IgD-negative memory B cell (primary cell): ENCODE measurements at regions not wholly inside any gene's neighbourhood (a gene's known extent, or its start where the extent isn't known, plus 50 kb on each side); places are given as distances from the start of the nearest gene placed in this dataset.
A peak's percentile ranks its signal among the peaks of the same experiment; 100 is the strongest.
"Not testable (repeated sequence)": the region's sequence is repeated elsewhere in the genome, so short reads cannot be mapped to it uniquely, and the experiment has no call there.

Experiments used
- H3K27ac Mint-ChIP-seq, 3 donors: one replicate each; pipeline ENCODE4 v1.8.0; 2020 to 2022; ENCODE audit warnings: mild to moderate bottlenecking in 3 of 3, mixed read lengths in 3 of 3, moderate library complexity in 1 of 3
- H3K27me3 Mint-ChIP-seq: one replicate; pipeline ENCODE4 v1.8.0; 2021; ENCODE audit warnings: mixed read lengths
- H3K36me3 Mint-ChIP-seq: one replicate; pipeline ENCODE4 v1.8.0; 2020; ENCODE audit warnings: mild to moderate bottlenecking, mixed read lengths
- H3K4me1 Mint-ChIP-seq, 3 donors: one replicate each; pipeline ENCODE4 v1.8.0; 2020 to 2022; ENCODE audit warnings: mixed read lengths in 3 of 3, mild to moderate bottlenecking in 1 of 3
- H3K4me3 Mint-ChIP-seq, 4 donors: one replicate each; pipeline ENCODE4 v1.8.0; 2020 to 2022; ENCODE audit warnings: mild to moderate bottlenecking in 4 of 4, mixed read lengths in 4 of 4, moderate library complexity in 3 of 4
- H3K9me3 Mint-ChIP-seq, 3 donors: one replicate each; pipeline ENCODE4 v1.8.0; 2020 to 2021; ENCODE audit warnings: mixed read lengths in 3 of 3, mild to moderate bottlenecking in 1 of 3

DNA sequence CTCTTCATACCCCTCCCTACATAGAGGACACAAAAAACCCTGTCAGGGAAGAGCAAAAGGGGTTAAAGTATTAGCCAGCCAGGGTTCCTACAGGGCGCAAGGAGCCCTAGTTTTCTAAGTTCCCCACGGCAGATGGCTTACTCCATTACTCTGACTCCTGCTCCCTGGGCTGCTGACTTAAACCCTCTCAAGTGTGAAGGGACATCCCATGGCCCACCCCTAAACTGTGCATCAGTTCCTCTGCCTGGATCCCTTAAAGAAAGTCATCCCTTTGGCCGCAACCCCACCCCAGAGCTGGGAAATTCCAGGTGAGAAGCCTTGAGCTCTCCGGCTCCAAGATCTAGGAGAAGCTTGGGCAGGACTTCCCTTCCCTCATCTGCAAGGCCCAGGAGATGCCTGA, 236.0 kb downstream of the TOMM20 start:
- Mint-ChIP-seq H3K27ac (no peak overlapping the region), H3K4me1 (no peaks in the 10 kb centered on the region), H3K36me3 (no peaks in the 10 kb centered on the region), H3K27me3 (peaks cover 1% of the 10 kb centered on the region), H3K4me3 (no peak overlapping the region), H3K9me3 (peaks cover 0 to 3% (median 0%) of the 10 kb centered on the region in 3 donors)

DNA sequence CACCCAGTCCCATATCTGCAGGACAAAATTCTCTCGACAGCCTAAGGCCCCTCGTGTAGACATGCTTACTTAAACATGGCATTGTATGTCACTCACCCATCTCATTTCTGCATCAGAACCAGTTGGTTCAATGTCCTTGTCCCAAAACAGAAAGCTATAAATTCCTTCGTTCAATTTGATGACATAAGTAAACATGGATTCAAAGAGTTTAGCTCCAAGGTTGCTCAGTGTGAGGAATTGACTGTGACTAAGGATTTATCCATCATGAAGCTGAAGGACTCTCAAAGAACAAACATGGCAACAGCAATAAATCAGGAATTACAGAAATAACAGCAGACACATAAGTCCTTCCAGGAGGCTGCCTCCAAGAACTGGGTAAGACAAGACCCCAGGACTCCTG, 237.2 kb downstream of the TOMM20 start:
- Mint-ChIP-seq H3K36me3 (no peaks in the 10 kb centered on the region), H3K4me1 (no peaks in the 10 kb centered on the region), H3K27ac (peak overlapping the region in 1 of 3 donors; percentile 67), H3K4me3 (no peak overlapping the region), H3K9me3 (peaks cover 0 to 3% (median 0%) of the 10 kb centered on the region in 3 donors), H3K27me3 (peaks cover 3% of the 10 kb centered on the region)

DNA sequence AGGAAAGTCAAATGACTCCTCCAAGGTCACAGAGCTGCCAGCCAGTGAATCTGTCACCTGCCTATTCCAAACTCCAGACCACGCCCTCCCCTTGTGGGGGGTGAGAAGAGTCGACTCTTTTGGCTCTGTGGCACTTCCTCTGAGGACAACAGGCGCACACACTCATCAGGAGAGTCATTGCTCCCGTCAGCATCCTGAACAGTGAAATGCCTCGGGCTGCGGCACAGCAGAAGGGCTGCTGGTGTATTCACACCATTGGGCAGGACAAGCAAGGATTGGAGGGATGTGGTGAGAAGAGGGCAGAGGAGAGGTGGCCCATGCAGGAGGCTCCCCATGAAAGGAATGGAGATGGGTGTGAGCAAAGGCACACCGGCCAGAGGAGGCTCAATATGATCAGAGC, 239.0 kb downstream of the TOMM20 start:
- peaks cover 0 to 3% (median 0%) of the 10 kb centered on the region in 3 donors for H3K9me3 Mint-ChIP-seq
- peak overlapping the region in 1 of 4 donors; percentile 5 for H3K4me3 Mint-ChIP-seq
- no peaks in the 10 kb centered on the region for H3K4me1 Mint-ChIP-seq
- no peak overlapping the region for H3K27ac Mint-ChIP-seq
- H3K27me3 Mint-ChIP-seq: peaks cover 3% of the 10 kb centered on the region
- no peaks in the 10 kb centered on the region for H3K36me3 Mint-ChIP-seq

DNA sequence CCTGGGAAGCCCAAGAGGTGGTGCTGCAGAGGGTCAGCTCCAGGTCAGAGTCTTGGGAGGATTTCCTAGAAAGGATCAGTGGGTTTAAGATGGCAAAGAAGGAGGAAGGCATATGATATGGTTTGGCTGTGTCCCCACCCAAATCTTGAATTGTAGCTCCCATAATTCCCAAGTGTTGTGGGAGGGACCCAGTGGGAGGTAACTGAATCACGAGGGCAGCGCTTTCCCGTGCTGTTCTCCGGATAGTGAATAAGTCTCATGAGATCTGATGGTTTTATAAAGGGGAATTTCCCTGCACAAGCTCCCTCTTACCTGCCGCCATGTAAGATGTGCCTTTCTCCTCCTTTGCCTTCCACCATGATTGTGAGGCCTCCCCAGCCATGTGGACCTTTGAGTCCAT, 240.4 kb downstream of the TOMM20 start:
- H3K9me3 Mint-ChIP-seq, H3K4me3 Mint-ChIP-seq, H3K27me3 Mint-ChIP-seq, H3K4me1 Mint-ChIP-seq, H3K36me3 Mint-ChIP-seq, H3K27ac Mint-ChIP-seq: not testable (repeated sequence)

DNA sequence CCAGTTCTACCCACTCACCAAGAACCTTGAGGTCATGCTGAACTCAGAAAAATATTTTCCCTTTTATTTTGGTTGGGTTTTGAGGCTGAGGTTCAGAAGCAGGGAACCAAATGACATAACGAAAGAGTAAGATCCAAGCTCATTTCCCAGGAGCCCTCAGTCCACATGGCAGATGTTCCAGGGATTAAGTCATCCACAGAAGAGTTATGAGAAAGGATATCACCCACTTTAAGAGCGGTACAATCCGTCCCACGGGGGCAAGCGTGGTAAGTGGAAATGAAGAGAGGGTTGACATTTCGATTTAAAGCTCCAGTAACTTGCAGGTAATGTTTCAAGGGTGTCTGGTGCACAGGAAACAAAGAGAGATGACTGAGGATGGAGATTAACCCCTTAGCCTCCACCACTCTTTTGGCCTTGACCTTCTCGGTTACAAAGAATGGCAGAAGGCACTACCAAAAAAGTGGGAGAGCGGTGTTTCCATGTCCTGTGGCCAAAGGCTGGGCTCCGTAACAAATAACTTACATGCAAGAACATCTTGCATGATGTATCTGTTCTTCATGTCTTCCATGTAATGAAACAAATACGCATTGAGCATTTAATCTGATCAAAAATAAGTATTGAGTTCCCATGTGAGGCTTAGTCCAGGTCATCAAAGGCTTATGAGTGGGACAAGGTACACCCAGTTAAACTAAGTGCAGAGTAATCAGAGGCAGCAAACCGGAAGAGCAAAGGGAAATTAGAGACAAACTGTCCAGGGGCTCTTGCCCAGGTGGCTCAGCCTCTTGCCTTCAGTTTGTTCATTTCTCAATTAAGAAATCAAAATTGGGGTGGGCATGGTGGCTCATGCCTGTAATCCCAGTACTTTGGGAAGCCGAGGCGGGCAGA, 241.4 kb downstream of the TOMM20 start:
- peaks cover 4 to 8% (median 5%) of the 10 kb centered on the region in 3 donors for H3K4me1 Mint-ChIP-seq
- peak overlapping the region in 1 of 3 donors; percentile 36 for H3K27ac Mint-ChIP-seq
- H3K4me3 Mint-ChIP-seq: no peak overlapping the region
- peaks cover 0 to 3% (median 1%) of the 10 kb centered on the region in 3 donors for H3K9me3 Mint-ChIP-seq
- peaks cover 2% of the 10 kb centered on the region for H3K36me3 Mint-ChIP-seq
- peaks cover 3% of the 10 kb centered on the region for H3K27me3 Mint-ChIP-seq

DNA sequence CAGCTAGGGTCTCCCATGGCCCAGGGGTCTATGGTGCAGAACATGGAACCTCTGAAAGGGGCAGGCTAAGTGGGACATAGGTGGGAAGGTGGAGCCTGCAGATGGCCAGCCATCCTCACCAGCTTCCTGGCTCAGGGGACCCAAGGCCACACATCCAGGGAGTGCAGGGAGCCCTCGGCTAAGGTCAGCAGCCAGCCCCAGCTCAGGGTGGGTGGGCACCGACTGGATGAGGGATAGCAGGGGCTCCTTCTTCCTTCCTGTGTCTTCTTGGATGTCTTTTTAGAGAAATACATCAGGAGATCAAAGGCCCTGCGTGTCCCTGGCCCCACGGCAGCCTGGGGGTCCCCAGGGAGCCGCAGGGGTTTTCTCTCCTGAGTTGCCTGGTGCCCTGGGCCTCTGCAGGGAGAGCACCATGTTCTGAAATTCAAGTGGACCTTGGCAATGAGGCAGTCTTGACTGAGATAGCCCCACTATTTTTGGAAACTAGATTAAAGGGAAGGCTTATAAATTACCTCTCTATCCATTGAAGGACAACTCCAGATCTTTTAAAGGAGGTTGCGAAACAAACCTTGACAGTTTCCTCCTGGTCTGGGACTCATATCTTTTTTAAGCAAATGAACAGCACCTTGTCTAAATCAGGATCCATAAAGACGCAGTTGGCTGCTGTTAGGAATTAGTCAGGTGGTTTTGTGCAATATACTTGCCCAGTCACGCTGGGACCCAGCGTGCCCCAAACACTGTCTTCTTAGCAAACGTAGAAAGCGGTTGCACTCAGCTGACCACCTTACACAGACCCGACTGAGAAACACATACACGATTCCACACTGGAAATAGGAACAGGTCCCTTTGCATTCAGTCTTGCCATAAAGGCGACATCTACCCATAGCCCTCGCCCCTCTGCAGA, 242.3 kb downstream of the TOMM20 start:
- Mint-ChIP-seq H3K27me3 (peaks cover 3% of the 10 kb centered on the region), H3K9me3 (peaks cover 0 to 3% (median 1%) of the 10 kb centered on the region in 3 donors), H3K27ac (peak overlapping the region in 1 of 3 donors; percentile 36), H3K4me1 (peaks cover 11 to 16% (median 13%) of the 10 kb centered on the region in 3 donors), H3K4me3 (no peak overlapping the region), H3K36me3 (peaks cover 2% of the 10 kb centered on the region)

DNA sequence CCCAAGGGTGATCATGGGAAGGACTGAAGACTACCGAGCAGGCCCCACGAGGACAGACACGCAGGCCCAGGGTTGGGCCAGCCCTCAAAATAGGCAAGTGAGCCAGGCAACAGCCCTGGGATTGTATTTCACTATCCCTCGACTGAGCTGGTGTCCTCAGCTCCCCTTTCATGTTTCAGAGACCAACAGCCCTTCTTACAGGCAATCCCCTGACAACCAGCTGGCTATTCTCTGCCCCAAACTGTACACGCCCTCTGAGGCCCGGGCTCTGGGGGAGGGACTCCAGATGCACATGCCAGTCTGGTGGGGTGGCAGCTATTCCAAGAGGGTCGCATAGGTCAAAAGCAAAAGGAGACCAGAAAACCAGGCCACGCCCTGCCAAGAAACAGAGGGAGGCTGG, 243.0 kb downstream of the TOMM20 start:
- H3K27ac Mint-ChIP-seq: no peak overlapping the region

DNA sequence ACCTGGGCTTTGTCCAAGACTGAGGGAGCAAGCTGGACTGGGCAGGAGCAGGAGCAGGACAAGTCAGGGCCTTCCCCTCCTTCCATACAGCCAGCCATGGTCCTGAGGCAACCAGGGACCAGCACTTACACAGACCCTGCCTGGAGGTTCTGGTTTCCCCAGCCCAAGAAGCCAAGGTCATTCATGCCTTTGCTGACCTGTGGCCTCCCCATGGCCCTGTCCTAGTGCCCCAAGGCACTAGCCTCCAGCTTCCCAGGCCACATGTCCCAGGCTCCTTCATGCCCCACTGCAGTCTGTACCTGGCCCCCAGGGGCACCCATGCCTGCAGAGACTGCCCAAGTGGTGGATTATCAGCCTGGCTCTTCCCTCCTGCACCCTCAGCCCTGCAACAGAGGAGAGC, 243.9 kb downstream of the TOMM20 start:
- Mint-ChIP-seq H3K4me3 (no peak overlapping the region), H3K36me3 (peaks cover 2% of the 10 kb centered on the region), H3K4me1 (peaks cover 14 to 18% (median 17%) of the 10 kb centered on the region in 3 donors), H3K9me3 (peaks cover 0 to 3% (median 1%) of the 10 kb centered on the region in 3 donors), H3K27ac (no peak overlapping the region), H3K27me3 (peaks cover 3% of the 10 kb centered on the region)

More for the DNA sequence above, 243.0 kb downstream of the TOMM20 start:
- H3K27me3 Mint-ChIP-seq: peaks cover 3% of the 10 kb centered on the region
- peaks cover 0 to 3% (median 1%) of the 10 kb centered on the region in 3 donors for H3K9me3 Mint-ChIP-seq
- peaks cover 2% of the 10 kb centered on the region for H3K36me3 Mint-ChIP-seq
- peaks cover 14 to 18% (median 15%) of the 10 kb centered on the region in 3 donors for H3K4me1 Mint-ChIP-seq
- no peak overlapping the region for H3K4me3 Mint-ChIP-seq

DNA sequence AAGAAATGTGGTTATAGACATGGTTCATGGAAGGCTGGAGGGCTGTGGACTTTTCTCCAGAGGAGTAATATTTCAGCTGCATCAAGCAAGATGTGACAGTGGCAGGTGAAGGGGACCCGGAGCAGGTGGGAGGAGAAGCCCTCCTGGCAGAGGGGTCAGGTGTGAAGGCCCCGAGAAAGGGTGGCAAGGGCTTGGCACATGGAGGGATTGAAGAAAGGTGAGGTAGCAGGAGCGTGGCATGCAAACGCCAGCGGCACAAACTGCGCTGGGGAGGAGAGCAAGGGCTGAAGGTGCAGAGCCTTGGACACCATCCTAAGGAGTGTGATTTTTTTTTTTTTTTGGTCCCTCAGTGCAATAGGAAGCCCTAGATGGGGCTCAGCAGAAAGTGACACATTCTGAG, 244.6 kb downstream of the TOMM20 start:
- H3K4me1 Mint-ChIP-seq: peaks cover 18 to 24% (median 22%) of the 10 kb centered on the region in 3 donors
- H3K27me3 Mint-ChIP-seq: peaks cover 3% of the 10 kb centered on the region
- no peak overlapping the region for H3K27ac Mint-ChIP-seq
- H3K36me3 Mint-ChIP-seq: peaks cover 2% of the 10 kb centered on the region
- H3K9me3 Mint-ChIP-seq: peaks cover 0 to 3% (median 1%) of the 10 kb centered on the region in 3 donors
- H3K4me3 Mint-ChIP-seq: no peak overlapping the region

DNA sequence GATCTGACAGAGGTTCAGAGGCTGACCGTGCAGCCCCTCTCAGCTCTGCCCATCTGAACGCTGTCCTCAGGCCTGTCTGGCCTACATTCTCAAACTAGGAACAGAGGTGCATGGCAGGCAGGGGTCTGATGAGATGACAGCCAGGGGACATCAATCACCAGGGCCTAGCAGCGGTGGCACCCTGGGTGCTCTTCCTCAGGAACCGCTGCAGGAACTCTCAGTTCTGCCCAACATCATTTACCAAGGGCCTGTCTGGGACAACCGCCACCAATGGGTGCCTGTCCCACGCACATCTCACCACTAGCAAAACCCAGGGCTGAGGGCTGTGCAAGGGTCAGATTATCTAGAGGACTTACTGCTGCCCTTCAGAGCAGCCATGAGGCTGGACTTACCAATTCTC, 245.7 kb downstream of the TOMM20 start:
- Mint-ChIP-seq H3K4me1 (peaks cover 18 to 24% (median 23%) of the 10 kb centered on the region in 3 donors), H3K27ac (peak overlapping the region in 2 of 3 donors; percentile 37 to 68), H3K4me3 (peak overlapping the region in 1 of 4 donors; percentile 78)

DNA sequence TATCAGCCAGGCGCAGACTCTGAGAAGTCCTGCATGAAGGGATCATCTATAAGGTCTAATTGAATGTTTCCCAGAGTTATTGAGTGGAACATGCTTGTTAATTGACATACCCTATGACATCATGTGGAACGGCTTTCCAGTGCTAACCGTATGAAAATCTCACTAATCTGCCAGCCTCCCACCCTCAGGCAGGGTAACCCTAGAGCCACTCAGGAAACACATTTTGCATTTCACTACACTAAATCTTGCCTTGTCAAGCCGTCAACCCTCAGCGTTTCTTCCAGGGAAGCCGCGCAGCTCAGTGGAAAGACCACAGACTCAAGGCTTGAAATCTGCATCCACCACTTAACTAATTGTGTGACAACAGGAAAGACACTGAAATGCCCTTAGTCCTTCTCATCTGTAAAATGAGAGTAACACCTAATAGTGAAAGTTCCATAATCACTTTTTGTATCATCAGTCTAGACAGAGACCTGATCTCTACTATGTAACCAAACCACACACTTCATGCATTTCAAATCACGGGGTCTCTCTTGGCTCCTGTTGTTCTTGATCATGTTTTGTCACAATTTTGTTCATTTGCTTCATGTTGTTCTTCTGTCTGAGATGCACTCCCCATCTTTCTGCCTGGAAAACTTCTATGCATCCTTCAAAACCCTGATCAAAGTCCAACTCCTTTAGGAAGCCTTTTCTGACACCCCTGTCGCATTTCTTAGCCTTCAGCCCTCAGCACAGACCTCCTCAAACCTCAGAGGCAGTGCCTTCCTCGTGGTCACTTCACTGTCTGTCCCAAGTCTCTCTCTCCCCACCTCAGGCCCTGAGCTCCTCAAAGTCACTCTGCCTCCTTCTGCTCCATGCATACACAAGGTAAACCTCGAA, 246.5 kb downstream of the TOMM20 start:
- Mint-ChIP-seq H3K9me3 (peaks cover 0 to 1% (median 0%) of the 10 kb centered on the region in 3 donors), H3K4me1 (peaks cover 18 to 24% (median 23%) of the 10 kb centered on the region in 3 donors), H3K36me3 (peaks cover 2% of the 10 kb centered on the region), H3K27me3 (peaks cover 2% of the 10 kb centered on the region), H3K4me3 (peak overlapping the region in 3 of 4 donors; percentile 66 to 91 (median 83)), H3K27ac (peak overlapping the region in 1 of 3 donors; percentile 37)

More for the DNA sequence above, 245.7 kb downstream of the TOMM20 start:
- H3K36me3 Mint-ChIP-seq: peaks cover 2% of the 10 kb centered on the region
- peaks cover 3% of the 10 kb centered on the region for H3K27me3 Mint-ChIP-seq
- peaks cover 0 to 1% (median 0%) of the 10 kb centered on the region in 3 donors for H3K9me3 Mint-ChIP-seq

DNA sequence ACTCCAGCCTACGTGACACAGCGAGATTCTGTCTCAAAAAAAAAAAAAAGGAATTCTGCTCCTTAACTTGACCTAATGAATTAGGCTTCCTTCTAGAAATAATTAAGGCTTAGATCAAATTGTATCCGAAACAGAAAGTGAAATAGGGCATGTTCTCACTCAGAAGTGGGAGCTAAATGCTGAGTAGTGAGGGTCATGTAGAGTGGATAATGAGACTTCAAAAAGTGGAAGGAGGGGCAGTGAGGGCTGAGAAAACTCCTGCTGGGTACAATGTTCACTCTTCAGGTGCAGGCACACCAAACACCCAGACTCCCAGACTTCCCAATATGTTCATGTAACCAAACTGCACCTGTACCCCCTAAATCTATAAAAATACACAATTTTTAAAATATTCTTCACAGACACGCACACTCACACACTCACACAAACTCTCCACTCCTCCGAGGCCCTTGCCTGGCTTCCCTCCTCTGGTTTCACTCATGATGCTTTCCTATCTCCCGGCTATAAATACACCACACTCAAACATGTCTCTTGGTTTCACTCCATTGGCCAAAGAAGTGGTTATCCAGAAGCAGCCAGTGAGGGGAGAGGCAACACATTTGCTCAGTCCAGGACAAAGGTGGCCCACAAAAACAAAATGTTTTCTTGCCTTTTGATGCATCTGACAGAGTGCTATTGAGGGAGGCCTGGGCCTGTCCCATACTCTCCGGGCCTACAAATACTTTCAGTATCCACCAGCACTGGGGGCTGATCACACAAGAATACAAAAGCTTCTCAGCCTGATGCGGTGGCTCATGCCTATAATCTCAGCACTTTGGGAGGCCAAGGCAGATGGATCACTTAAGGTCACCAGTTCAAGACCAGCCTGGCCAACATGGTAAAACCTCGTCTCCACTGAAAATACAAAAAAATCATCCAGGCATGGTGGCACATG, 249.2 kb downstream of the TOMM20 start:
- Mint-ChIP-seq H3K4me1 (peaks cover 26 to 29% (median 28%) of the 10 kb centered on the region in 3 donors), H3K36me3 (peaks cover 2% of the 10 kb centered on the region), H3K4me3 (peak overlapping the region in 1 of 4 donors; percentile 15), H3K27ac (no peak overlapping the region), H3K27me3 (no peaks in the 10 kb centered on the region), H3K9me3 (peaks cover 0 to 1% (median 0%) of the 10 kb centered on the region in 3 donors)

DNA sequence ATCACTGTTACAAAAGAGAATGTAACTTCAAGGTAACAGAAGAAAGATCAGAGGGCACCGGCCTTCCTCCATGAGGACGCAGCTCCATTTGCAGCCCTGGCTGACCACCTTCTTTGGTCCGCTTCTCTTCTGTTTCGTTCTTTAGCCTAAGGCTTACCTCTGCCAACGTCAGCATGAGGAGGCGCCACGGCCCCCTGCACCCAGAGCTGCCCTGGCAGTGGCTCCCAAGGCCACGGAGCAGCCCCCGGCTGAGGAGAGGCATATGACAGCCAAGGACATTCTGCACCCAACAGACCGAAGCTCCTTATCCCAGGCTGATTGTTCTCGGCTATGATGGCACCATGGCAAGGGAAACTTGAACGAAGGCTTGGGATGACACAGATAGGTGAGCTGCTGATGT, 250.3 kb downstream of the TOMM20 start:
- Mint-ChIP-seq H3K36me3 (no peaks in the 10 kb centered on the region), H3K27ac (no peak overlapping the region), H3K9me3 (peaks cover 0 to 1% (median 0%) of the 10 kb centered on the region in 3 donors), H3K4me3 (no peak overlapping the region), H3K27me3 (no peaks in the 10 kb centered on the region), H3K4me1 (peaks cover 26 to 28% (median 26%) of the 10 kb centered on the region in 3 donors)
